HFFc6 (cell line): ENCODE measurements at regions not wholly inside any gene's neighbourhood (a gene's known extent, or its start where the extent isn't known, plus 50 kb on each side); places are given as distances from the start of the nearest gene placed in this dataset.

Source experiments
- DNase-seq: peaks from one replicate; pipeline ENCODE4 v3.0.0-alpha.2; 2018
- H3K27ac Mint-ChIP-seq: 2 replicates; pipeline ENCODE4 v1.8.0; 2020; ENCODE audit warnings: mild to moderate bottlenecking, mixed read lengths
- H3K27me3 Mint-ChIP-seq: 2 replicates; pipeline ENCODE4 v1.8.0; 2021; ENCODE audit warnings: mild to moderate bottlenecking, moderate library complexity, mixed read lengths; ENCODE audit not compliant: insufficient read depth
- H3K36me3 Mint-ChIP-seq: 2 replicates; pipeline ENCODE4 v1.8.0; 2021; ENCODE audit warnings: low read depth, mixed read lengths
- H3K4me1 Mint-ChIP-seq: 2 replicates; pipeline ENCODE4 v1.8.0; 2020; ENCODE audit warnings: low read depth, mixed read lengths
- H3K4me3 Mint-ChIP-seq: 2 replicates; pipeline ENCODE4 v1.8.0; 2020; ENCODE audit warnings: mild to moderate bottlenecking, moderate library complexity, mixed read lengths
- H3K9me3 Mint-ChIP-seq: 2 replicates; pipeline ENCODE4 v1.8.0; 2020; ENCODE audit warnings: mild to moderate bottlenecking, mixed read lengths
- CTCF ChIP-seq: fragments of 200-600 bp; sonication (generic); IDR thresholded peaks from 2 replicates; pipeline ENCODE4 v1.5.0; 2021; ENCODE audit warnings: antibody characterized with exemption, mild to moderate bottlenecking

- TF ChIP-seq CTCF, result peak; percentile 36; the same call in 1 of the 2 replicates
- H3K4me1 Mint-ChIP-seq, result peaks cover 11% of the 10 kb centered on the region
- no peaks in the 10 kb centered on the region for H3K9me3 Mint-ChIP-seq
- DNase-seq, result peak; percentile 29
- no peak overlapping the region for H3K27ac Mint-ChIP-seq
- no peaks in the 10 kb centered on the region for H3K36me3 Mint-ChIP-seq
- no peak overlapping the region for H3K4me3 Mint-ChIP-seq
- H3K27me3 Mint-ChIP-seq, result peaks cover 27% of the 10 kb centered on the region
Measured at GRCh38 chr20:62583424-62583920, 58.8 kb upstream of the SLCO4A1 start.

- H3K36me3 Mint-ChIP-seq, result no peaks in the 10 kb centered on the region
- H3K4me3 Mint-ChIP-seq, result no peak overlapping the region
- no peak overlapping the region for H3K27ac Mint-ChIP-seq
- H3K9me3 Mint-ChIP-seq, result no peaks in the 10 kb centered on the region
- TF ChIP-seq CTCF, result no peak
- peaks cover 25% of the 10 kb centered on the region for H3K4me1 Mint-ChIP-seq
- DNase-seq, result no peak
- H3K27me3 Mint-ChIP-seq, result peaks cover 21% of the 10 kb centered on the region
Measured at GRCh38 chr20:62584671-62585460, 57.4 kb upstream of the SLCO4A1 start.

GRCh38 chr20:62585461-62585970 lies 56.8 kb upstream of the SLCO4A1 start:
- Mint-ChIP-seq H3K4me1 (peaks cover 32% of the 10 kb centered on the region), H3K36me3 (no peaks in the 10 kb centered on the region), H3K27me3 (peaks cover 19% of the 10 kb centered on the region), H3K9me3 (no peaks in the 10 kb centered on the region), H3K27ac (no peak overlapping the region), H3K4me3 (no peak overlapping the region)
- no peak for TF ChIP-seq CTCF
- DNase-seq, result no peak

GRCh38 chr20:62586799-62587198 lies 55.5 kb upstream of the SLCO4A1 start:
- no peak overlapping the region for H3K27ac Mint-ChIP-seq
- no peaks in the 10 kb centered on the region for H3K9me3 Mint-ChIP-seq
- no peaks in the 10 kb centered on the region for H3K36me3 Mint-ChIP-seq
- no peak overlapping the region for H3K4me3 Mint-ChIP-seq
- no peak for DNase-seq
- peaks cover 17% of the 10 kb centered on the region for H3K27me3 Mint-ChIP-seq
- H3K4me1 Mint-ChIP-seq, result peaks cover 38% of the 10 kb centered on the region
- TF ChIP-seq CTCF, result no peak

GRCh38 chr20:62587757-62588402 lies 54.4 kb upstream of the SLCO4A1 start:
- no peak for TF ChIP-seq CTCF
- Mint-ChIP-seq H3K9me3 (0 out of 2 replicates have a peak, but pooled peaks cover 3% of the 10 kb centered on the region), H3K4me3 (no peak overlapping the region), H3K36me3 (no peaks in the 10 kb centered on the region), H3K27ac (peak overlapping the region; percentile 69), H3K4me1 (peaks cover 38% of the 10 kb centered on the region), H3K27me3 (peaks cover 10% of the 10 kb centered on the region)
- peak; percentile 52 for DNase-seq
